Upper lobe of right lung (tissue), 1 donor: ENCODE measurements at regions not wholly inside any gene's neighbourhood (a gene's known extent, or its start where the extent isn't known, plus 50 kb on each side); places are given as distances from the start of the nearest gene placed in this dataset.

Source experiments
- ATAC-seq: fragments of 200-7000 bp; cut with Tn5 transposase; one replicate; pipeline ENCODE4 v1.9.1; 2020; ENCODE audit warnings: mild to moderate bottlenecking, moderate library complexity
- DNase-seq: peaks from one replicate; pipeline ENCODE4 v3.0.0-alpha.2; 2020
- H3K27ac ChIP-seq: fragments of 200-600 bp; one replicate; pipeline ENCODE4 v1.8.0; 2022
- H3K27me3 ChIP-seq: fragments of 200-600 bp; one replicate; pipeline ENCODE4 v1.8.0; 2022; ENCODE audit warnings: mild to moderate bottlenecking
- H3K36me3 ChIP-seq: fragments of 200-600 bp; one replicate; pipeline ENCODE4 v1.8.0; 2022
- H3K4me1 ChIP-seq: fragments of 200-600 bp; one replicate; pipeline ENCODE4 v1.8.0; 2022
- H3K4me3 ChIP-seq: fragments of 200-600 bp; one replicate; pipeline ENCODE4 v1.8.0; 2022; ENCODE audit warnings: mild to moderate bottlenecking
- H3K9me3 ChIP-seq: fragments of 200-600 bp; one replicate; pipeline ENCODE4 v1.8.0; 2022
- intact Hi-C: fragments of 100-400 bp; cut with DNase I; formaldehyde crosslinking; loops from one replicate; pipeline ENCODE4 v1.11.0; 2022
- TF ChIP-seq, protein P1 (sequence below): fragments of 200-600 bp; IDR thresholded peaks from one replicate; pipeline ENCODE4 v1.8.0; 2022; ENCODE audit warnings: antibody characterized with exemption
- donor health status: DM: no; HTN: yes; CAD: no; lungs with severe emphysema.

GRCh38 chr10:7487528-7487927, 76.7 kb upstream of the SFMBT2 start:
- H3K4me3 ChIP-seq: no peak overlapping the region
- TF ChIP-seq, protein P1, sequence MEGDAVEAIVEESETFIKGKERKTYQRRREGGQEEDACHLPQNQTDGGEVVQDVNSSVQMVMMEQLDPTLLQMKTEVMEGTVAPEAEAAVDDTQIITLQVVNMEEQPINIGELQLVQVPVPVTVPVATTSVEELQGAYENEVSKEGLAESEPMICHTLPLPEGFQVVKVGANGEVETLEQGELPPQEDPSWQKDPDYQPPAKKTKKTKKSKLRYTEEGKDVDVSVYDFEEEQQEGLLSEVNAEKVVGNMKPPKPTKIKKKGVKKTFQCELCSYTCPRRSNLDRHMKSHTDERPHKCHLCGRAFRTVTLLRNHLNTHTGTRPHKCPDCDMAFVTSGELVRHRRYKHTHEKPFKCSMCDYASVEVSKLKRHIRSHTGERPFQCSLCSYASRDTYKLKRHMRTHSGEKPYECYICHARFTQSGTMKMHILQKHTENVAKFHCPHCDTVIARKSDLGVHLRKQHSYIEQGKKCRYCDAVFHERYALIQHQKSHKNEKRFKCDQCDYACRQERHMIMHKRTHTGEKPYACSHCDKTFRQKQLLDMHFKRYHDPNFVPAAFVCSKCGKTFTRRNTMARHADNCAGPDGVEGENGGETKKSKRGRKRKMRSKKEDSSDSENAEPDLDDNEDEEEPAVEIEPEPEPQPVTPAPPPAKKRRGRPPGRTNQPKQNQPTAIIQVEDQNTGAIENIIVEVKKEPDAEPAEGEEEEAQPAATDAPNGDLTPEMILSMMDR: no peak
- no peaks in the 10 kb centered on the region for H3K9me3 ChIP-seq
- H3K4me1 ChIP-seq: peaks cover 18% of the 10 kb centered on the region
- DNase-seq: no peak
- no peaks in the 10 kb centered on the region for H3K36me3 ChIP-seq
- intact Hi-C loops: no loop called here
- H3K27ac ChIP-seq: no peak overlapping the region
- no peak for ATAC-seq
- no peaks in the 10 kb centered on the region for H3K27me3 ChIP-seq

GRCh38 chr10:7486528-7486927, 75.7 kb upstream of the SFMBT2 start:
- Histone ChIP-seq H3K27me3 (no peaks in the 10 kb centered on the region), H3K4me3 (no peak overlapping the region), H3K36me3 (no peaks in the 10 kb centered on the region), H3K27ac (no peak overlapping the region), H3K4me1 (peaks cover 18% of the 10 kb centered on the region), H3K9me3 (no peaks in the 10 kb centered on the region)
- ATAC-seq (no peak), DNase-seq (no peak)
- intact Hi-C loops: no loop called here
- TF ChIP-seq, protein P1: no peak

DNA sequence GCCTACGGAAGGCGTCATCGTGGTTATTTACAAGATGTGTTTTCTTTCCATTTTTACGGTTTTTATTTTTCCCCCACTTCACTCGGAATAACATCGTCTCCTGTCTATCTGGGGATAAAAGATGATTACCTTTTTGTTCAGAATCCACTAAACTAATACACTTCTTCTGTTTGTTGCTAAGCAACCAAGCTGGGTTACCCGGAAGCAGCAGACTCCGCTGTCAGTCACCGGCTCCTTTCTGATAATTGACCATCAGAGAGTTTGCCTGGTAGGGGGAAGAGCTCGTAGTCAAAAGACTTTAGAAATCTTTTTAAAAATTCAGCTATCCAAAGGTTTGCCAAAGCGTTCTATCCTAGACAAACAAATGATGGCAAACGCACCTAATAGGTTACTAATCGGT, 75.0 kb upstream of the SFMBT2 start:
- Histone ChIP-seq H3K4me1 (peaks cover 19% of the 10 kb centered on the region), H3K27ac (no peak overlapping the region), H3K9me3 (no peaks in the 10 kb centered on the region), H3K4me3 (no peak overlapping the region), H3K27me3 (no peaks in the 10 kb centered on the region), H3K36me3 (no peaks in the 10 kb centered on the region)
- DNase-seq: no peak
- no peak for ATAC-seq
- TF ChIP-seq, protein P1: no peak
- intact Hi-C loops: no loop called here

DNA sequence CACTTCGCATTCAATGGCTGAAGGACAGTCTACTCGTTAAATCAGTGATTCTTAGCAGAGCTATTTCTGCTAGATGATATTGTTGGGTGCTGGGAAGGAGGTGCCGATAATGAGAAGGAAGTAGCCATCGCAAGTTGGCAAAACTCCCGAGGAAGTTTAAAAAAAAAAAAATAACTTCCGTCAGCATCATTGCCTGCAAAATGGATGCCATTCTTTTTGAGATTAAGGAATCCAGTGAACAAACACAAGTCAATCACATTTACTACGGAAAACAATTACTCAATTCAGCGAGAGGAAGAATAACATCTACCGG, 74.4 kb upstream of the SFMBT2 start:
- ATAC-seq: no peak

DNA sequence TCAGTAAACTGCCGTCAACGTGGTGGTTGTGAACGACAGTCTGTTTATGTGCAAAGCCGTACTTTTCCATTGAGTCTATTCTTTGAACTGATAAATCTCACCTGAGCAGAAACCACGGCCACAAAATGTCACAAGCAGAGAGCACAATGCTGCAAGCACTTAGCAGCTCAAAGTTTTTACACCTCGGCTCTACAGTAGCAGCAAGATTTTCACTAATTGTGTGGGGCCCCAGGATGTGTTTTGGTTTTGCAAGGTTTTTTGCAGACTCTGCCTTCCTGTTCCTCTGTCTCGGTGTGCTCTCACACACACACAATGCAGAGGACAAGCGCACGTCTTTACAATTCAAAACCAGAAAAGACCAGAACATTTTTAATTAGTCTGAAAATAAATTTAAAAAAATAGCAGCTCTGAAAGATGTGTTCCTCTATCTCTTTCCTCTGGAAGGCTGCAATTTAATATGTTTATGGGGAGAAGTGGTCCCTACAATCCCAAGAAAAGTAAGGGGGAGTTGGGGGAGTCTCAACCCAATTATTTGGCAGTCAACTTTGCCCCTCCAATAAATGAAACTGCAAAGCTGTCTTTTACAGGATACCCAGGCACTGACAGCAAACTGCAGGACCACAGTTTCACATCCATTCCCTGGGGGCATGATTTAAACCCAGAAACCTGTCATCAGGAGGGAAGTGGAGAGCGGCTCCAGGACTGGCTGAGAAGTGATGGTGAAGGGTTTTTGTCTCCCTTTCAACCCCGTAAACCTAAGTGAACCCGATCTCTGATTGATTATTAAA, 73.8 kb upstream of the SFMBT2 start:
- DNase-seq (no peak), ATAC-seq (peak; percentile 57)
- no peaks in the 10 kb centered on the region for H3K36me3 ChIP-seq
- intact Hi-C loops: no loop called here
- H3K9me3 ChIP-seq: no peaks in the 10 kb centered on the region
- TF ChIP-seq, protein P1: no peak
- no peak overlapping the region for H3K4me3 ChIP-seq
- H3K4me1 ChIP-seq: peaks cover 22% of the 10 kb centered on the region
- peak overlapping the region; percentile 33 for H3K27ac ChIP-seq
- no peaks in the 10 kb centered on the region for H3K27me3 ChIP-seq

More for the DNA sequence above, 74.4 kb upstream of the SFMBT2 start:
- TF ChIP-seq, protein P1: no peak
- H3K27me3 ChIP-seq: no peaks in the 10 kb centered on the region
- H3K36me3 ChIP-seq: no peaks in the 10 kb centered on the region
- H3K27ac ChIP-seq: peak overlapping the region; percentile 33
- peaks cover 22% of the 10 kb centered on the region for H3K4me1 ChIP-seq
- H3K4me3 ChIP-seq: no peak overlapping the region
- H3K9me3 ChIP-seq: no peaks in the 10 kb centered on the region
- no peak for DNase-seq
- intact Hi-C loops: no loop called here

GRCh38 chr10:7483848-7484247, 73.0 kb upstream of the SFMBT2 start:
- TF ChIP-seq, protein P1: no peak

More at GRCh38 chr10:7483848-7484247, 73.0 kb upstream of the SFMBT2 start:
- no peaks in the 10 kb centered on the region for H3K9me3 ChIP-seq
- intact Hi-C loops: no loop called here
- H3K27ac ChIP-seq: no peak overlapping the region
- H3K27me3 ChIP-seq: no peaks in the 10 kb centered on the region
- no peak overlapping the region for H3K4me3 ChIP-seq
- ATAC-seq (no peak), DNase-seq (no peak)
- no peaks in the 10 kb centered on the region for H3K36me3 ChIP-seq
- peaks cover 16% of the 10 kb centered on the region for H3K4me1 ChIP-seq
